Ishikawa (cell line): ENCODE measurements at regions not wholly inside any gene's neighbourhood (a gene's known extent, or its start where the extent isn't known, plus 50 kb on each side); places are given as distances from the start of the nearest gene placed in this dataset.

Source experiments
- CEBPB ChIP-seq: IDR thresholded peaks from 2 replicates; pipeline ENCODE4 v1.6.1; 2012
- CREB1 ChIP-seq: IDR thresholded peaks from 2 replicates; pipeline ENCODE4 v1.6.1; 2012; ENCODE audit warnings: low read depth
- EGR1 ChIP-seq: IDR thresholded peaks from 2 replicates; pipeline ENCODE4 v1.6.1; 2012
- EP300 ChIP-seq: IDR thresholded peaks from 2 replicates; pipeline ENCODE4 v1.6.1; 2012; ENCODE audit warnings: borderline replicate concordance
- FOXM1 ChIP-seq: IDR thresholded peaks from 2 replicates; pipeline ENCODE4 v1.6.1; 2012; ENCODE audit warnings: low read depth, borderline replicate concordance
- NFIC ChIP-seq: IDR thresholded peaks from 2 replicates; pipeline ENCODE4 v1.6.1; 2012
- RAD21 ChIP-seq: IDR thresholded peaks from 2 replicates; pipeline ENCODE4 v1.6.1; 2012; ENCODE audit warnings: low read depth
- TAF1 ChIP-seq: IDR thresholded peaks from 2 replicates; pipeline ENCODE4 v1.6.1; 2012; ENCODE audit warnings: low read depth, mild to moderate bottlenecking
- TCF12 ChIP-seq: IDR thresholded peaks from 2 replicates; pipeline ENCODE4 v1.6.1; 2012; ENCODE audit warnings: low read depth
- TEAD4 ChIP-seq: IDR thresholded peaks from 2 replicates; pipeline ENCODE4 v1.6.1; 2012
- YY1 ChIP-seq: IDR thresholded peaks from 2 replicates; pipeline ENCODE4 v1.6.1; 2012; ENCODE audit warnings: low read depth
- ZBTB7A ChIP-seq: IDR thresholded peaks from 2 replicates; pipeline ENCODE4 v1.6.1; 2012; ENCODE audit warnings: low read depth
- TF ChIP-seq, protein P1 (sequence below): IDR thresholded peaks from 2 replicates; pipeline ENCODE4 v1.6.1; 2012; ENCODE audit warnings: low read depth, mild to moderate bottlenecking
- TF ChIP-seq, protein P2 (sequence below): IDR thresholded peaks from 2 replicates; pipeline ENCODE4 v1.6.1; 2012
- TF ChIP-seq, protein P3 (sequence below): IDR thresholded peaks from 2 replicates; pipeline ENCODE4 v1.6.1; 2012

DNA sequence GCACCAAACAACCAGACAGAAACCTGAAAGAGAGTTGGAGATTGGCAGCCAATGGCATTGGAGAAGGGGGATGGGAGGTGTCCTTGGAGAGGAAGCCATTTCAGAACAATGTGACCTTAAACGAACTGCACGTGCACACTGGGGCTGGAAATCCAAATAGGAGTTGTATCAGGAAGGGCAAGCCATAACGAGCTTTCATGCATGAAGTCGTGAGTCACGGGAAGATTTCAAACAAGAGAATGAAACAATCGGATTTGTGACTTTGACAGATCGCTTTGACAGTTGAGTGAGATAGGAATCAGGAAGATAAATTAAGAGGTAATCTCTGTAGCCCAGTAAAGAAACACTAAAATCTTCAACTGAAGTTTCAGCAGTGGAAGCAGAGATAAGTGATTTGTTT lies 445.8 kb upstream of the ZP4 start:
- no peak for TF ChIP-seq EGR1
- TF ChIP-seq, protein P1, sequence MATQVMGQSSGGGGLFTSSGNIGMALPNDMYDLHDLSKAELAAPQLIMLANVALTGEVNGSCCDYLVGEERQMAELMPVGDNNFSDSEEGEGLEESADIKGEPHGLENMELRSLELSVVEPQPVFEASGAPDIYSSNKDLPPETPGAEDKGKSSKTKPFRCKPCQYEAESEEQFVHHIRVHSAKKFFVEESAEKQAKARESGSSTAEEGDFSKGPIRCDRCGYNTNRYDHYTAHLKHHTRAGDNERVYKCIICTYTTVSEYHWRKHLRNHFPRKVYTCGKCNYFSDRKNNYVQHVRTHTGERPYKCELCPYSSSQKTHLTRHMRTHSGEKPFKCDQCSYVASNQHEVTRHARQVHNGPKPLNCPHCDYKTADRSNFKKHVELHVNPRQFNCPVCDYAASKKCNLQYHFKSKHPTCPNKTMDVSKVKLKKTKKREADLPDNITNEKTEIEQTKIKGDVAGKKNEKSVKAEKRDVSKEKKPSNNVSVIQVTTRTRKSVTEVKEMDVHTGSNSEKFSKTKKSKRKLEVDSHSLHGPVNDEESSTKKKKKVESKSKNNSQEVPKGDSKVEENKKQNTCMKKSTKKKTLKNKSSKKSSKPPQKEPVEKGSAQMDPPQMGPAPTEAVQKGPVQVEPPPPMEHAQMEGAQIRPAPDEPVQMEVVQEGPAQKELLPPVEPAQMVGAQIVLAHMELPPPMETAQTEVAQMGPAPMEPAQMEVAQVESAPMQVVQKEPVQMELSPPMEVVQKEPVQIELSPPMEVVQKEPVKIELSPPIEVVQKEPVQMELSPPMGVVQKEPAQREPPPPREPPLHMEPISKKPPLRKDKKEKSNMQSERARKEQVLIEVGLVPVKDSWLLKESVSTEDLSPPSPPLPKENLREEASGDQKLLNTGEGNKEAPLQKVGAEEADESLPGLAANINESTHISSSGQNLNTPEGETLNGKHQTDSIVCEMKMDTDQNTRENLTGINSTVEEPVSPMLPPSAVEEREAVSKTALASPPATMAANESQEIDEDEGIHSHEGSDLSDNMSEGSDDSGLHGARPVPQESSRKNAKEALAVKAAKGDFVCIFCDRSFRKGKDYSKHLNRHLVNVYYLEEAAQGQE = no peak
- TF ChIP-seq, protein P2, sequence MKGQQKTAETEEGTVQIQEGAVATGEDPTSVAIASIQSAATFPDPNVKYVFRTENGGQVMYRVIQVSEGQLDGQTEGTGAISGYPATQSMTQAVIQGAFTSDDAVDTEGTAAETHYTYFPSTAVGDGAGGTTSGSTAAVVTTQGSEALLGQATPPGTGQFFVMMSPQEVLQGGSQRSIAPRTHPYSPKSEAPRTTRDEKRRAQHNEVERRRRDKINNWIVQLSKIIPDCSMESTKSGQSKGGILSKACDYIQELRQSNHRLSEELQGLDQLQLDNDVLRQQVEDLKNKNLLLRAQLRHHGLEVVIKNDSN = no peak

DNA sequence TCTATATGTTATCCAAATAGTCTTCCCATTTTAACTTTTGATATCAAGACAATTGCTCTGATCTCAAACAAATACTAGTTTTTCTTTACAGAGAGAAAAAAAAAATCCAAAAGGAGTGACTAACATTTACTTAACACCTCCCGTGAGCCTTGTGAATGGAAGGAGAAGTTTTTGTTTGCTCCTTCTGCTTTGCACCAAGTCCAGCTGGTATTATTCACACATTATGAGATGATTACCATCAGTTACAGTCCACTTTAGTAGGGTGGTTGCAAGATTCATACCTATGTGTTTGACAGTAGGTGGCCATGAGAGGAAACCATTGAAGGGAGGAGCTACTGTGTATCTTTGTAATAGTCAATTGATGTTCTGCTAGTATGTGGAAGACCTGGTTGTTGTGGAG lies 443.4 kb upstream of the ZP4 start:
- TF ChIP-seq ZBTB7A = no peak
- TF ChIP-seq TAF1 = no peak
- no peak for TF ChIP-seq TEAD4
- TF ChIP-seq, protein P2 = no peak

DNA sequence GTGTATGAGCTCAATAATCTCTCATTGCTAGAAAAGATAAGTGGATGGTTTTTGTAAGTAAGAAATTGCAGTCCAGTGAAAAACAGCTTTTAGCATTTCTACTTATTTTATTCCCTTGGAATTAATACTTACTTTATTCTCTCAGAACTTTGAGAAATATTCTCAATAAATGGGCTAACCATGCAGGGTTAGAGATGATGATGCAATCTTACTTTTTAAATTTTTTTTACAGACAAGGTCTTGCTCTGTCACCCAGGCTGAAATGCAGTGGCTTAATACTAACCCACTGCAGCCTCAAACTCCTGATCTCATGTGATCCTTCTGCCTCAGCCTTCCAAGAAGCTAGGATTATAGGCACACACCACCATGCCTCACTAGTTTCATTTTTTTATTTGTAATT lies 440.8 kb upstream of the ZP4 start:
- no peak for TF ChIP-seq ZBTB7A
- TF ChIP-seq CEBPB = no peak
- TF ChIP-seq RAD21 = no peak
- TF ChIP-seq, protein P1 = no peak
- no peak for TF ChIP-seq EP300
- TF ChIP-seq NFIC = no peak
- no peak for TF ChIP-seq FOXM1
- no peak for TF ChIP-seq EGR1
- TF ChIP-seq, protein P2 = no peak
- TF ChIP-seq, protein P3, sequence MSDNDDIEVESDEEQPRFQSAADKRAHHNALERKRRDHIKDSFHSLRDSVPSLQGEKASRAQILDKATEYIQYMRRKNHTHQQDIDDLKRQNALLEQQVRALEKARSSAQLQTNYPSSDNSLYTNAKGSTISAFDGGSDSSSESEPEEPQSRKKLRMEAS = no peak

DNA sequence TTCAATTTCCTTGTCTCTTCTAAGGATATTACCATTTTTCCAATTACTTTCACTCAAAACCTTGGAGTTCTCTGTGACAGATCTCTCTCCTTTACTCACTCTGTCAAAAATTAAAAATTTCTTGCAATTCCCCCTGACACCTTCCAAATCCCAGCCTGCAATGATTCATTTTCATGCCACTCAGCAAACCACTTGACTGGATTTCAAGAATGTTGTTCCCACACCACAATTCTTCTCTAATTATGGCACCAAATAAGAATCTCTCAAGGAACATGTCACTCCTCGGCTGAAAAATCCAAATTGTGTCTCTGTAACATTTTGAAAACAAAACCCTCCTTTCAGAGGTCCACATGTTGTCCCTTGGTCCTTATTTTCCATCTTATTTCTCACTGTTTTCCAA lies 438.9 kb upstream of the ZP4 start:
- TF ChIP-seq EGR1 (no peak), CREB1 (no peak), NFIC (no peak), TEAD4 (no peak), CEBPB (no peak), YY1 (no peak)

DNA sequence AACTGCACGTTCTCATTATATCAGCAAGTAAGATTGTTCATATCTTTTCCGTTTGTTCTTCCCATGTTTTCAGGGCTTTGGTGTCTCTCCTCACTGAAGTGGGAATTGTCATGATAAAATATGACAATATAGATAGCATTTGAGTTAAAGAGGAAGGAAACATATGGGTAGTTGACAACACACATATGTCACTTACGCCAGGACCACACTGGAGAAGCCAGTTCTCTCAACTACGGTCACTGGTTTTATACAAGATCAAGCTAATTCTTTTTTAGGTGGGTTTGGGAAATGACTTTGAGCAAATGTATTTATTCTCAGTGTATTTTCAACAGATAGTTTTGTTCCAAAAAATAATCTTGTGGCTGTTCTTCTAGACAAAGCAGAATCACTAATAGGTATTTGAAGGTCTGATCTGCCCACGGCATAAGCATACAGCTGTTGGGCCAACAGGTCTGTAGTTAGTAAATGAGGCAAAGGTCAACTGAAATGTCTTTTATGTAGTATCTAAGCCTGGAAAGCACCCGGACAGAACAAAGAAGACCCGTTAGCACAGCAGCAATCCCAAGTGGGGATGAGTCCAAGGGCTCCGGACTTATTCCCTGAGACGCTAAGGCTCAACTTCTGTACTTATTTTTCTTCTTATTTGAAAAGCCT lies 433.6 kb upstream of the ZP4 start:
- TF ChIP-seq, protein P2 = no peak
- TF ChIP-seq RAD21 (no peak), CREB1 (no peak), ZBTB7A (no peak), EGR1 (no peak), YY1 (no peak), TCF12 (no peak), TEAD4 (no peak), FOXM1 (no peak), NFIC (no peak), EP300 (no peak), TAF1 (no peak), CEBPB (no peak)
- TF ChIP-seq, protein P1 = no peak
- TF ChIP-seq, protein P3 = no peak
